ENCODE measurements at regions not wholly inside any gene's neighbourhood (a gene's known extent, or its start where the extent isn't known, plus 50 kb on each side); places are given as distances from the start of the nearest gene placed in this dataset.

DNA sequence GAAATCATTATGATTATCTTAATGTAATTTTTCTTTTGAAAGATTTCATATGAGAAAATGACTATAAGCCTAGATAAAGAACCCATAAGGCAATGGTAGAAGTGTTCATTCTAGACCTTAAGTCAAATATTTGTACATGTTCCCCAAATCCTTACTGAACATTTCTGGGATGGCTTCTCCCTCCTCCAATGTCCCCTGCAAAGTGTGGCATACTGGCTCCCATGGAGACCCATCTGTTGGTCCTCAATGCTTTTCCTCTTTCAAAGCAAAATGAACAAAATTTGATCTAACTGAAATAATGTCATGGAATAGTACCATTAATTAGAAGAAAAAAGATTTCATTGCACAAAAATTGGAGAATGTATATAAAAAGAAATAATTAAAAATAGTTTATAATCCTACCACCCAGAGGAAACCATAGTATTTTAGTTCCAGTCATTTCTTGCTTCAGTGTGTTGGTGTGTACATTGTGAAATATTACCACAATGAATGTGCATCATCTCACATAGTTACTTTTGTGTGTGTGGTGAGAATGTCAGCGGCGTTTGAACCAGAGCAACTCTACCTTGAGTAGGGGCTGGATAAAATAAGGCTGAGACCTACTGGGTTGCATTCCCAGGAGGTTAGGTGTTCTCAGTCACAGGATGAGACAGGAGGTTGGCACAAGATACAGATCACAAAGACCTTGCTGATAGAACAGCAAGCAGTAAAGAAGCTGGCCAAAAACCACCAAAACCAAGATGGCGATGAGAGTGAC is 181.3 kb downstream of the UXS1 start:
- H3K4me3 ChIP-seq = no peak overlapping the region
- no peak overlapping the region for H3K27ac ChIP-seq
- no peaks in the 10 kb centered on the region for H3K27me3 ChIP-seq
- H3K9me3 ChIP-seq = peaks cover 0 to 6% (median 1%) of the 10 kb centered on the region in 4 donors
- TF ChIP-seq, protein P1, sequence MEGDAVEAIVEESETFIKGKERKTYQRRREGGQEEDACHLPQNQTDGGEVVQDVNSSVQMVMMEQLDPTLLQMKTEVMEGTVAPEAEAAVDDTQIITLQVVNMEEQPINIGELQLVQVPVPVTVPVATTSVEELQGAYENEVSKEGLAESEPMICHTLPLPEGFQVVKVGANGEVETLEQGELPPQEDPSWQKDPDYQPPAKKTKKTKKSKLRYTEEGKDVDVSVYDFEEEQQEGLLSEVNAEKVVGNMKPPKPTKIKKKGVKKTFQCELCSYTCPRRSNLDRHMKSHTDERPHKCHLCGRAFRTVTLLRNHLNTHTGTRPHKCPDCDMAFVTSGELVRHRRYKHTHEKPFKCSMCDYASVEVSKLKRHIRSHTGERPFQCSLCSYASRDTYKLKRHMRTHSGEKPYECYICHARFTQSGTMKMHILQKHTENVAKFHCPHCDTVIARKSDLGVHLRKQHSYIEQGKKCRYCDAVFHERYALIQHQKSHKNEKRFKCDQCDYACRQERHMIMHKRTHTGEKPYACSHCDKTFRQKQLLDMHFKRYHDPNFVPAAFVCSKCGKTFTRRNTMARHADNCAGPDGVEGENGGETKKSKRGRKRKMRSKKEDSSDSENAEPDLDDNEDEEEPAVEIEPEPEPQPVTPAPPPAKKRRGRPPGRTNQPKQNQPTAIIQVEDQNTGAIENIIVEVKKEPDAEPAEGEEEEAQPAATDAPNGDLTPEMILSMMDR (IDR thresholded peaks at IDR 0.05) = no peak
- TF ChIP-seq POLR2A (IDR thresholded peaks at IDR 0.05) = no peak
- no peaks in the 10 kb centered on the region for H3K36me3 ChIP-seq
- H3K4me1 ChIP-seq = no peaks in the 10 kb centered on the region
- no peak for DNase-seq

DNA sequence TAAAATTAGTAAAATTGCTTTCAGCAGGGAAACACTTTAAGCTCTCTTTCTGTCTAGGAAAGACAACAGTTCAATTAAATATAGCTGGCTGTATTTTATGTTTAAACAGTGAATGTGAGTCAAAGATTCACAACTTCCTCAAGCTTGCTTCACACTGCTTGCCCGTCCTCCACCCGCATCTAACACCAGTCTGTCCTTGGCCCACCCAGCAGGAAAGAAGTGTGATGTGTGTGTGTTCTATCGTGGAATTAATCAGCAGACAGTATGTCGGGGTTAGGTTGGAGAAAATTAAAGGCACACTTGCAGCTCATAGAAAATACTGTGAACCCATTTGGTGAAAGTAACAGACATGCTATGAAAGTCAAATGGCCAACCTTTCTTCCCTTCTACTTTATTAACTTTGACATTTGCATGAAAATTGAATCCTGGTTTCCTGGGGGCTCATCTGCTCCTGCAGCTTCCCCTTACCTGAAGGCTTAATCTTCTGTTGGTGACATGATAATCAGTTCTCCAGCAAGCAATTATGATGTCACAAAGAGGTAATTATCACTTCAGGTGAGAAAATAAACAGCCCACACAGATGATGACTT is 182.0 kb downstream of the UXS1 start:
- Histone ChIP-seq H3K4me3 (no peak overlapping the region), H3K27ac (no peak overlapping the region), H3K36me3 (no peaks in the 10 kb centered on the region), H3K27me3 (no peaks in the 10 kb centered on the region), H3K4me1 (no peaks in the 10 kb centered on the region), H3K9me3 (peaks cover 0 to 9% (median 3%) of the 10 kb centered on the region in 4 donors)
- no peak for DNase-seq
- TF ChIP-seq, protein P1 (IDR thresholded peaks at IDR 0.05) = no peak
- TF ChIP-seq POLR2A (IDR thresholded peaks at IDR 0.05) = no peak

DNA sequence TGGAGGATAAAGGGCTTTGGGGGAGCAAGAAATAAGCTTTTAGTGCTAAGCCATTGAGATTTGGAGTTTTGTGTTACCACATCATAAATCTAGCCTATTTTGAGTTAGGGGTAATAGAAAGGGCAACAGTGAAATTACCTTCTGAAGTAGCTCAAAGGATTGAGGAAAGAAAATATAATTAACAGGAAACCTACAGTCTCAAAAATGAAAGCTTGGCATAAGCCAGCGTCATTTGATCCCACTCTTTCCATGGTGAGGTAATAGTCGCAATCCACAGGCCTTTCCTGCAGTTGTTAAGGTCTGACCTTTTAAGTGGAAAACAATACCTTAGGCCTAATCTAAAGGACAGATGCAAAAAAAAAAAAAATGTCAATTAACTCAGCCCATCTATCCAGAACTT is 182.7 kb downstream of the UXS1 start:
- no peak for DNase-seq
- TF ChIP-seq POLR2A (IDR thresholded peaks at IDR 0.05) = no peak
- TF ChIP-seq, protein P1 (IDR thresholded peaks at IDR 0.05) = no peak
- Histone ChIP-seq H3K27ac (no peak overlapping the region), H3K4me3 (no peak overlapping the region), H3K9me3 (peaks cover 0 to 9% (median 3%) of the 10 kb centered on the region in 4 donors), H3K4me1 (no peaks in the 10 kb centered on the region), H3K36me3 (no peaks in the 10 kb centered on the region), H3K27me3 (no peaks in the 10 kb centered on the region)

DNA sequence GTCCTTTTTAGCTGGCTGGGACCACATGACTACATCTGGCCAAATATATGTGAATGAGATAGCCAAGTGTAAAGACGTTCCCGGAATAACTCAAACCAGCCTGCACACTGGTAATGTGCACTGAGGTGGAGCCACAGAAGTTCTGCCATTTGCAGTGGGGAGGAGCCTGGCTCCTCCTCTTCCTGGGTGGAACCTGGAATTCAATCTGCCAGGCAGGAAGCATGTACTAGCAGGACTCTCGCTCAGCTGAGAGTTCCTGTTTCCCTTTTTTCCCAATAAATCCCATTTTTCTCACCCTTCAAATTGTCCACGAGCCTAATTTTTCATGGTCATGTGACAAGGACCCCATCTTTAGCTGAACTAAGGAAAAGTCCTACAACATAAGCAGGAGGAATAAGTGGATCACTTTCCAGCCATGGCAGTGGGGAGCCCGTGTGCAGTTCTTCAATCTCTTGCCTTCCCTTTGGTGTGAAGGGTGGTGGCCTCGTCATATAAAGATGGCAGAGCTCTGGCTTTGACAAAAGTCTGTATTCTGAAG is 183.2 kb downstream of the UXS1 start:
- no peaks in the 10 kb centered on the region for H3K4me1 ChIP-seq
- no peak overlapping the region for H3K27ac ChIP-seq
- no peak for TF ChIP-seq POLR2A (IDR thresholded peaks at IDR 0.05)
- TF ChIP-seq, protein P1 (IDR thresholded peaks at IDR 0.05) = no peak
- H3K27me3 ChIP-seq = no peaks in the 10 kb centered on the region
- no peak overlapping the region for H3K4me3 ChIP-seq
- no peaks in the 10 kb centered on the region for H3K36me3 ChIP-seq
- peaks cover 0 to 9% (median 3%) of the 10 kb centered on the region in 4 donors for H3K9me3 ChIP-seq
- no peak for DNase-seq

DNA sequence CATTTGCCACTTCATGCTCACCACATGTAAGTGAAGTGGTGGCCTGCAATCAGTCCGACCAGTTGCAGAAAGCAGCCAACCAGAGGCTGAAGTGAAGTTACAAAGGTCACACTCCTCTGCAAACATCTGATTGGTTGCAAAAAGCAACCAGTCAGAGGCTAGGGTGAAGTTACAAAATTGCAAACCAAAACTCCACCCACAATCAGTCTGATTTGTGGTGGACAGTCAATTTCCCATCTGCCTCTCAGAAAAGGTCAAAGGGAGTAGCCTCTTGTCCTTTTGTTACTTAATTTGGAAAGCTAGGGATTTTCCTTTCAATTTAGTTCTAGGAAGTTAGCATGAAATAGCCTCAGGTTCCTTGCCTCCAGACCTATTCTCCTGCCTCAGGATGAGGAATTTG is 185.0 kb downstream of the UXS1 start:
- Histone ChIP-seq H3K27me3 (no peaks in the 10 kb centered on the region), H3K4me3 (no peak overlapping the region), H3K9me3 (peaks cover 0 to 12% (median 3%) of the 10 kb centered on the region in 4 donors), H3K4me1 (no peaks in the 10 kb centered on the region), H3K27ac (no peak overlapping the region), H3K36me3 (no peaks in the 10 kb centered on the region)
- TF ChIP-seq, protein P1 (IDR thresholded peaks at IDR 0.05) = no peak
- no peak for TF ChIP-seq POLR2A (IDR thresholded peaks at IDR 0.05)
- DNase-seq = no peak
